ENCODE measurements at regions not wholly inside any gene's neighbourhood (a gene's known extent, or its start where the extent isn't known, plus 50 kb on each side); places are given as distances from the start of the nearest gene placed in this dataset.
"Not testable (repeated sequence)": the region's sequence is repeated elsewhere in the genome, so short reads cannot be mapped to it uniquely, and the experiment has no call there.

DNA sequence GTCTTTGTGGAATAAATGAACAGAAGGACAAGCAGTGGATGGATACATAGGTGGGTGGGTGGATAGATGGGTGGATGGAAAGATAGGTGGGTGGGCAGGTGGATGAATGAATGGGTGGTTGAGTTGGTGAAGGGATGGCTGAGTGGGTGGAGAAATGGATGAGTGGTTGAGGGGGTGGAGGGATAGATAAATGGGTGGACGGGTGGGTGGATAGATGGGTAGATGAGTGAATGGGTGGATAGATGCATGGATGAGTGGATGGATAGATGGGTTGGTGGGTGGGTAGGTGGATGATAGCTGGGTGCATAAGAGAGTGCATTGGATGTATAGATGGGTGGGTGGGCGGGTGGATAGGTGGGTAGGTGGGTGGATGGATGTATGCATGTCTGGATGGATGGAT lies 63.5 kb downstream of the UNC93B1 start:
- H3K4me3 ChIP-seq (ENCODE audit: low read depth in 1 of 2, low read length in 2 of 2); H3K9me3 ChIP-seq (ENCODE audit: control insufficient read depth in 1 of 2, low read length in 2 of 2); H3K36me3 ChIP-seq (ENCODE audit: control insufficient read depth in 1 of 2, insufficient read depth in 2 of 2, low read length in 2 of 2); H3K27ac ChIP-seq (ENCODE audit: low read length); H3K27me3 ChIP-seq (ENCODE audit: low read depth, low read length); H3K4me1 ChIP-seq (ENCODE audit: control insufficient read depth in 1 of 2, insufficient read depth in 2 of 2, low read length in 2 of 2): not testable (repeated sequence)

DNA sequence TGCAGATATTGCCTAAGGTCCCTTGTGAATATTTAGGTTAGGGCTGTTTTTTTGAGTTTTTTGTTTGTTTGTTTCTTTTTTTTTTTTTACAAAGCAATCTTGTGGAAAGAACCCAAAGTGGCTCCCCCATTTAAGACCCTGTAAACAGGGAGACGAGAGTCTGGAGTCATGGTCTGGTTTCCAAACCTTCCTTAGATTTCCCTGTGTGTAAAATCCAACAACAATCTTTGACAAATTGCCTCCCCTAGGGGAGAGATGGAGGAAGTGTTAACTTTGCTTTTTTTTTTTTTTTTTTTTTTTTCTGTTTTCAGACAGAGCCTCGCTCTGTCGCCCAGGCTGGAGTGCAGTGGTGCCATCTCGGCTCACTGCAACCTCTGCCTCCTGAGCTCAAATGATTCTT lies 64.9 kb downstream of the UNC93B1 start:
- not testable (repeated sequence) for H3K9me3 ChIP-seq (ENCODE audit: control insufficient read depth in 1 of 2, low read length in 2 of 2); H3K4me3 ChIP-seq (ENCODE audit: low read depth in 1 of 2, low read length in 2 of 2); H3K4me1 ChIP-seq (ENCODE audit: control insufficient read depth in 1 of 2, insufficient read depth in 2 of 2, low read length in 2 of 2); H3K27me3 ChIP-seq (ENCODE audit: low read depth, low read length); H3K27ac ChIP-seq (ENCODE audit: low read length); H3K36me3 ChIP-seq (ENCODE audit: control insufficient read depth in 1 of 2, insufficient read depth in 2 of 2, low read length in 2 of 2)

DNA sequence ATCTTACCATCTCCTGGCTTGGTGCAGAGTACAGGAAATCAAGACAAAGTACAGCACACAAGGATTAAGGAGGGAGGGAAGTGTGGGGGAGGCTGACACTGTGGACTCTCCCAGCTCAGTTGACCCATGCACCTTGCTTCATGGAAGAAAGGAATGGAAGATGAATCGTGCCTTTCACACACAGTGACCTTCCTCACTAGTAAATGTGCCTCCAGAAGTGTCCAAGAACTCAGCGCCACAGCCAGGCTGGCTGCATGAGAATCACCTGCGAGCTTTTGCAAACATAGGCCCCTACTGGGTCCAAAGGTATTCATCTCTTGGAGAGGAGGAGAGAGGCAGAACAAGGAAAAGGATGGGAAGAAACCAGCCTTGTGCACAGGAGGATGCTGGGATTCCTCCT lies 65.5 kb downstream of the UNC93B1 start:
- not testable (repeated sequence) for H3K36me3 ChIP-seq (ENCODE audit: control insufficient read depth in 1 of 2, insufficient read depth in 2 of 2, low read length in 2 of 2); H3K27me3 ChIP-seq (ENCODE audit: low read depth, low read length); H3K27ac ChIP-seq (ENCODE audit: low read length); H3K9me3 ChIP-seq (ENCODE audit: control insufficient read depth in 1 of 2, low read length in 2 of 2); H3K4me1 ChIP-seq (ENCODE audit: control insufficient read depth in 1 of 2, insufficient read depth in 2 of 2, low read length in 2 of 2); H3K4me3 ChIP-seq (ENCODE audit: low read depth in 1 of 2, low read length in 2 of 2)

DNA sequence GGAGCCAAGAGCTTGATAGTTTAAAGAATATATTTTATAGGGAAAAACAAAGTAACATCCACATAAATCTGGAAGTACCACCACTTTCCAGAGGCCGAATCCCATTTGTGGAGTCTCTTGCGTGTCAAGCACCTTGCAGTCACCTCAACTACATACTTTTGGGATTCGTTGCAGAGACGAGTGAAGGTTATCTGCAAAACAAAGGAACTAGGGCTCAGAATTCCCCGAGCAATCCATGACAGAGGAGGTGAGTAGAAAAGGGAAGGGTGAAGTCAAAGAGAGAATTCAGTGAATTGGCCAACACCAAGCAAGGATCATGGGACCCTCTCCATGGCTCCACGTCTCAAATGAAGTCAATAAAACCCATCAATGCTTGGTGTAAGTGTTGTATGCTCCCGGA lies 80.3 kb downstream of the UNC93B1 start:
- H3K4me3 ChIP-seq (ENCODE audit: low read depth in 1 of 2, low read length in 2 of 2); H3K4me1 ChIP-seq (ENCODE audit: control insufficient read depth in 1 of 2, insufficient read depth in 2 of 2, low read length in 2 of 2); H3K36me3 ChIP-seq (ENCODE audit: control insufficient read depth in 1 of 2, insufficient read depth in 2 of 2, low read length in 2 of 2); H3K27me3 ChIP-seq (ENCODE audit: low read depth, low read length); H3K27ac ChIP-seq (ENCODE audit: low read length); H3K9me3 ChIP-seq (ENCODE audit: control insufficient read depth in 1 of 2, low read length in 2 of 2): not testable (repeated sequence)

DNA sequence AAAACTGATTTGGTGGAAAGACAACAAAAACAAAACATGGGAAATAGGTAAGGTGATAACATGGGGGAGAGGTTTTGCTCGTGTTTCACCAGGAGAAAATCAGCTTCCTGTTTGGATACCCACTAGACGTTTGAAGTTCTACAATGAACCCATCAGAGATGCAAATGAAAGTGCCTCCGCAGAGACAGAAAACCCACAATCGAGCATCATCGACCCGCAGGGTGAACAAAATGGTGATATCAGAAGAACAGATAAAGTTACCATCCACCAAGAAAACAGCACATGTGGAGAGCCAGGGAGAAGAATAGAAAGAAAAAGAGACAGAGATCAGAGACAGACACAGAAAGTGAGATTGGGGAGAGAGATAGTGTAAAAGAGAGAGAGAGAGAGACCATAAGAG lies 83.4 kb downstream of the UNC93B1 start:
- not testable (repeated sequence) for H3K4me3 ChIP-seq (ENCODE audit: low read depth in 1 of 2, low read length in 2 of 2); H3K27ac ChIP-seq (ENCODE audit: low read length); H3K4me1 ChIP-seq (ENCODE audit: control insufficient read depth in 1 of 2, insufficient read depth in 2 of 2, low read length in 2 of 2); H3K36me3 ChIP-seq (ENCODE audit: control insufficient read depth in 1 of 2, insufficient read depth in 2 of 2, low read length in 2 of 2); H3K27me3 ChIP-seq (ENCODE audit: low read depth, low read length); H3K9me3 ChIP-seq (ENCODE audit: control insufficient read depth in 1 of 2, low read length in 2 of 2)

DNA sequence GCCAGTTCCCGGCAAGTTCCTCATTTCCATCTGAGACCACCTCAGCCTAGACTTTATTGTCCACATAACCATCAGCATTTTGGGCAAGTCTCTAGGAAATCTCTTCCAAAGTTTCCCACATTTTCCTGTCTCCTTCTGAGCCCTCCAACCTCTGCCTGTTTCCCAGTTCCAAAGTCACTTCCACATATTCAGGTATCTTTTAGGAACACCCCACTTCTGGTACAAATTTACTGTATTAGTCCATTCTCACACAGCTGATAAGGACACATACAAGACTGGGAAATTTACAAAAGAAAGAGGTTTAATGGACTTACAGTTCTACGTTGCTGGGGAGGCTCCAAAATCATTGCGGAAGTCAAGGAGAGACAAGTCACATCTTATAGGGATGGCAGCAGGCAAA lies 91.7 kb downstream of the UNC93B1 start:
- not testable (repeated sequence) for H3K4me3 ChIP-seq (ENCODE audit: low read depth in 1 of 2, low read length in 2 of 2); H3K4me1 ChIP-seq (ENCODE audit: control insufficient read depth in 1 of 2, insufficient read depth in 2 of 2, low read length in 2 of 2); H3K9me3 ChIP-seq (ENCODE audit: control insufficient read depth in 1 of 2, low read length in 2 of 2); H3K27me3 ChIP-seq (ENCODE audit: low read depth, low read length); H3K36me3 ChIP-seq (ENCODE audit: control insufficient read depth in 1 of 2, insufficient read depth in 2 of 2, low read length in 2 of 2); H3K27ac ChIP-seq (ENCODE audit: low read length)

DNA sequence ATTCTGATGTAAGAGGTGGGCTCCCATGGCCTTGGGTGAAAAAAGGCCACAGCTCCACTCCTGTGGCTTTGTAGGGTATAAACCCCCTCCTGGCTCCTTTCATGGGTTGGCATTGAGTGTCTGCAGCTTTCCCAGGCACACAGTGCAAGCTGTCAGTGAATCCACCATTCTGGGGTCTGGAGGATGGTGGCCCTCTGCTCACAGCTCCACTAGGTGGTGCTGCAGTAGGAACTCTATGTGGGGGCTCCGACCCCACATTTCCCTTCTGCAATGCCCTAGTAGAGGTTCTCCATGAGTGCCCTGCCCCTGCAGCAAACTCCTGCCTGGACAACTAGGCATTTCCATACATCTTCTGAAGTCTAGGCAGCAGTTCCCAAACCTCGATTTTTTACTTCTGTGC lies 92.7 kb downstream of the UNC93B1 start:
- not testable (repeated sequence) for H3K4me3 ChIP-seq (ENCODE audit: low read depth in 1 of 2, low read length in 2 of 2); H3K4me1 ChIP-seq (ENCODE audit: control insufficient read depth in 1 of 2, insufficient read depth in 2 of 2, low read length in 2 of 2); H3K9me3 ChIP-seq (ENCODE audit: control insufficient read depth in 1 of 2, low read length in 2 of 2); H3K27ac ChIP-seq (ENCODE audit: low read length); H3K36me3 ChIP-seq (ENCODE audit: control insufficient read depth in 1 of 2, insufficient read depth in 2 of 2, low read length in 2 of 2); H3K27me3 ChIP-seq (ENCODE audit: low read depth, low read length)

DNA sequence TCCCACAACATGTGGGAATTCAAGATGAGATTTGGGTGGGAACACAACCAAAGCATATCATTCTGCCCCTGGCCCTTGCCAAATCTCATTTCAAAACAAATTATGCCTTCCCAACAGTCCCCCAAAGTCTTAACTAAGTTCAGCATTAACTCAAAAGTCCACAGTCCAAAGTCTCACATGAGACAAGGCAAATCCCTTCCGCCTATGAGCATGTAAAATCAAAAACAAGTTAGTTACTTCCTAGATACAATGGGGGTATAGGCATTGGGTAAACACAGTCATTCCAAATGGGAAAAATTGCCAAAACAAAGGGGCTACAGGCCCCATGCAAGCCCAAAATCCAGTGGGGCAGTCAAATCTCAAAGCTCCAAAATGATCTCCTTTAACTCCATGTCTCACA lies 93.1 kb downstream of the UNC93B1 start:
- not testable (repeated sequence) for H3K36me3 ChIP-seq (ENCODE audit: control insufficient read depth in 1 of 2, insufficient read depth in 2 of 2, low read length in 2 of 2); H3K4me3 ChIP-seq (ENCODE audit: low read depth in 1 of 2, low read length in 2 of 2); H3K27ac ChIP-seq (ENCODE audit: low read length); H3K4me1 ChIP-seq (ENCODE audit: control insufficient read depth in 1 of 2, insufficient read depth in 2 of 2, low read length in 2 of 2); H3K27me3 ChIP-seq (ENCODE audit: low read depth, low read length); H3K9me3 ChIP-seq (ENCODE audit: control insufficient read depth in 1 of 2, low read length in 2 of 2)

DNA sequence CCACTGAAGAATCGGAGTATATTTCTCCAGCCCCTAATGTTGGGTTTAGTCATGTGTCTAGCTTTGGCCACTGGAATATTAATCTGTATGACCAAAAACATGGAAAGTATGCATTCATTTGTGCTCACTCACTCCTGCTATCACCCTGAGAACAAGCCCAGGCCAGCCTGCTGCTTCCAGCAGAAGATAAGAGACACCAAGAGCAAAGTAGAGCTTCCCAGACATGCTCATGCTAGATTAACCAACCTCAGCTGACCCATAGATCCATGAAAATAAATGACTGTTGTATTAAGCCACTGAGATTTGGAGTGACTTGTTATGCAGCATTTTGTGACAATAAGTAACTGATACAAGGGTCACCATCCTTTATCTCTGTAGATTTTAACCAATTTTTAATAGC lies 96.9 kb downstream of the UNC93B1 start:
- H3K4me1 ChIP-seq (ENCODE audit: control insufficient read depth in 1 of 2, insufficient read depth in 2 of 2, low read length in 2 of 2); H3K27me3 ChIP-seq (ENCODE audit: low read depth, low read length); H3K4me3 ChIP-seq (ENCODE audit: low read depth in 1 of 2, low read length in 2 of 2); H3K9me3 ChIP-seq (ENCODE audit: control insufficient read depth in 1 of 2, low read length in 2 of 2); H3K27ac ChIP-seq (ENCODE audit: low read length); H3K36me3 ChIP-seq (ENCODE audit: control insufficient read depth in 1 of 2, insufficient read depth in 2 of 2, low read length in 2 of 2): not testable (repeated sequence)

DNA sequence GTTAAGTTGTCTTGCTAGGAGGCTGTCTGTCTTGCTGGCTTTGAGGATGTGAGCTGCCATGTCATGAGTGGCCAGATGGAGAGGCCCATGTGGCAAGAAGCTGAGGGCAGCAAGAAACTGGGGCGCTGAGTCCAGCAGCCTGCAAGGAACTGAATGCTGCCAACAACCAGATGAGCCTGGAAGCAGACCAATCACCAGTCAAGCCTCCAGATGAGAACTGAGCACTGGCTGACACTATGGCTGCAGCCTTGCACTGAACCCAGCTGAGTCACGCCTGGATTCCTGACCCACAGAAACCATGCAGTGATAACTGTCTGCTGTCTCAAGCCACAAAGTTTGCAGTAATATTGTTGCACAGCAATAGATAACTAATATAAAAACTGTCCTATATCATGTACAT lies 104.4 kb downstream of the UNC93B1 start:
- not testable (repeated sequence) for H3K4me1 ChIP-seq (ENCODE audit: control insufficient read depth in 1 of 2, insufficient read depth in 2 of 2, low read length in 2 of 2); H3K27ac ChIP-seq (ENCODE audit: low read length); H3K9me3 ChIP-seq (ENCODE audit: control insufficient read depth in 1 of 2, low read length in 2 of 2); H3K36me3 ChIP-seq (ENCODE audit: control insufficient read depth in 1 of 2, insufficient read depth in 2 of 2, low read length in 2 of 2); H3K4me3 ChIP-seq (ENCODE audit: low read depth in 1 of 2, low read length in 2 of 2); H3K27me3 ChIP-seq (ENCODE audit: low read depth, low read length)

DNA sequence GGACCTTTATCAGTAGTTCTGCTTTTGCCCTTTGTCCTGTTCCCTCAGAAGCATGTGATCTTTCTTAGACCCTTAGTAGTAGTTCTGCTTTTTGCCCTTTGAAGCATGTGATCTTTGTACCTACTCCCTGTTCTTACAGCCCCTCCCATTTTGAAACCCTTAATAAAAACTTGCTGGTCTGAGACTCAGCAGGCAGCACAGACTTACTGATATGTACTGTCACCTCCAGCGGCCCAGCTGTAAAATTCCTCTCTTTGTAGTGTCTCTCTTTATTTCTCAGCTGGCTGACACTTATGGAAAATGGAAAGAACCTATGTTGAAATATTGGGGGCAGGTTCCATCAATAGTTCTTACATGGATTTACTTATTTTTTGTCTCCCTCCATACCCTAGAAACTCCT lies 110.4 kb downstream of the UNC93B1 start:
- H3K4me3 ChIP-seq (ENCODE audit: low read depth in 1 of 2, low read length in 2 of 2); H3K4me1 ChIP-seq (ENCODE audit: control insufficient read depth in 1 of 2, insufficient read depth in 2 of 2, low read length in 2 of 2); H3K27ac ChIP-seq (ENCODE audit: low read length); H3K36me3 ChIP-seq (ENCODE audit: control insufficient read depth in 1 of 2, insufficient read depth in 2 of 2, low read length in 2 of 2); H3K9me3 ChIP-seq (ENCODE audit: control insufficient read depth in 1 of 2, low read length in 2 of 2); H3K27me3 ChIP-seq (ENCODE audit: low read depth, low read length): not testable (repeated sequence)

DNA sequence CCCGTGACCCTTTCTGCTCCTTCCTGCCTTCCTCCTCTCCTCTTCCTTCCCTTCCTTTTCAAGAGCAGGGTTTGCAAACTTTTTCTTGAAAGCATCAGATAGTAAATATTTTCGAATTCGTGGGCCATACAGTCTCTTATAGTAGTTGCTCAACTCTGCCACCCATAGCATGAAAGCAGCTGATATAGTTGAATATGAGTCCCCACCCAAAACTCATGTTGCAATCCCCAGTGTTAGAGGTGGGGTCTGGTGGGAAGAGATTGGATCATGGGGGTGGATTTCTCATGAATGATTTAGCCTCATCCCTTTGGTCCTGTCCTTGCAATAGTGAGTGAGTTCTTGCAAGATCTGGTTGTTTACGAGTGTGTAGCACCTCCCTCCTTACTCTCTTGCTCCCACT lies 114.3 kb downstream of the UNC93B1 start:
- H3K27me3 ChIP-seq (ENCODE audit: low read depth, low read length); H3K36me3 ChIP-seq (ENCODE audit: control insufficient read depth in 1 of 2, insufficient read depth in 2 of 2, low read length in 2 of 2); H3K27ac ChIP-seq (ENCODE audit: low read length); H3K4me1 ChIP-seq (ENCODE audit: control insufficient read depth in 1 of 2, insufficient read depth in 2 of 2, low read length in 2 of 2); H3K9me3 ChIP-seq (ENCODE audit: control insufficient read depth in 1 of 2, low read length in 2 of 2); H3K4me3 ChIP-seq (ENCODE audit: low read depth in 1 of 2, low read length in 2 of 2): not testable (repeated sequence)

DNA sequence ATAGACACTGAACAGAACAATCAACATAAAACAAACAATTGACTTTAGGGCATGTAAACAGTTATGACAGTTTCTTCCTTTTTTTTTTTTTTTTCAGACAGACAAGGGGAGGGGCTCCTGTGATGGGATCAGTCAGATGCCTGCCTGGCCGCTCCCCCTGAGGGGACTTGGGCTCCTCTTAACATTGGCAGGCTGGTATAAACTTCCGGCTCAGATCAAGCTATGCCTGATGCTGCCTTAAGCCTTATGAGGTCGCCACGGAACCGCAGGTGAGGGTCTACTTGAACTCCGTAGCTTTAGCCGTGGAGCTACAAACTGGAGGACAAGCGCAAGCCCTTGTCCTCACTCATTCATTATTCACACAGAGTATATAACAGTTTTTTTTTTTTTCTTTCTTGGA lies 115.8 kb downstream of the UNC93B1 start:
- not testable (repeated sequence) for H3K9me3 ChIP-seq (ENCODE audit: control insufficient read depth in 1 of 2, low read length in 2 of 2); H3K4me3 ChIP-seq (ENCODE audit: low read depth in 1 of 2, low read length in 2 of 2); H3K36me3 ChIP-seq (ENCODE audit: control insufficient read depth in 1 of 2, insufficient read depth in 2 of 2, low read length in 2 of 2); H3K27me3 ChIP-seq (ENCODE audit: low read depth, low read length); H3K4me1 ChIP-seq (ENCODE audit: control insufficient read depth in 1 of 2, insufficient read depth in 2 of 2, low read length in 2 of 2); H3K27ac ChIP-seq (ENCODE audit: low read length)

Data from muscle layer of duodenum (tissue), 2 donors.